ENCODE measurements at regions not wholly inside any gene's neighbourhood (a gene's known extent, or its start where the extent isn't known, plus 50 kb on each side); places are given as distances from the start of the nearest gene placed in this dataset.

DNA sequence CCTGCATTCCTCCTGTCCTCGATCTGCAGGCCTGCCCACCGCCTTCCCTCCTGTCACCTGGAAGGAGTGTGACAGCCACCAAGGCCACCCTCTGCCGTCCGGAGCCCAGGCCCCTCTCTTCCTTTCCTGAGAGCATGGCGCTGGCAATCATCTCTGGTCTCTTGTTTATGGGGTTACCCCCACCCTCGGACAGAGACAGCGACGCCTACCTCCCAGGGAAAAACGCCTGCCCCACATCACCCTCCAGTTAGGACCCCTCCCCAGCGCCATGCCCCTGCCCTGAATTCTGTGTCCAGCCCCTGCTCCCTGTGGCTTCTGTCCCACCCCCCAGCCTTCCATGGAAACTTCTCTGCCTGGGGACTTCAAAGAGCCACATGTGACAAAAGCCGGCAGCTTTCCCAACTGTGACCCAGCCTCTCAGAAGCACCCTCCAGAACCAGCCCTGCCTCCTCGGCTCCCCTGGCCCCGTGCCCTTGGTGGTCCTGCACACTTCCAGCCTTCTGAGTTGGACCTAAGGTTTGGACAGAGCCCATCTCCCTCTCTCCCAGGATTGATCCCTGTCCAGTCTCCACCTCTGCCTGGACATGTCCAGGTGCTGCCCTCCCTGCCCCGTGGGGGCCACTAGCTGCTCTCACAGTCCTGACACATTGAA lies 145.0 kb upstream of the HDAC4 start:
- no peak overlapping the region for H3K4me3 ChIP-seq (ENCODE audit: low read depth, low read length)
- DNase-seq (ENCODE audit: low read depth): no peak
- TF ChIP-seq, protein P1, sequence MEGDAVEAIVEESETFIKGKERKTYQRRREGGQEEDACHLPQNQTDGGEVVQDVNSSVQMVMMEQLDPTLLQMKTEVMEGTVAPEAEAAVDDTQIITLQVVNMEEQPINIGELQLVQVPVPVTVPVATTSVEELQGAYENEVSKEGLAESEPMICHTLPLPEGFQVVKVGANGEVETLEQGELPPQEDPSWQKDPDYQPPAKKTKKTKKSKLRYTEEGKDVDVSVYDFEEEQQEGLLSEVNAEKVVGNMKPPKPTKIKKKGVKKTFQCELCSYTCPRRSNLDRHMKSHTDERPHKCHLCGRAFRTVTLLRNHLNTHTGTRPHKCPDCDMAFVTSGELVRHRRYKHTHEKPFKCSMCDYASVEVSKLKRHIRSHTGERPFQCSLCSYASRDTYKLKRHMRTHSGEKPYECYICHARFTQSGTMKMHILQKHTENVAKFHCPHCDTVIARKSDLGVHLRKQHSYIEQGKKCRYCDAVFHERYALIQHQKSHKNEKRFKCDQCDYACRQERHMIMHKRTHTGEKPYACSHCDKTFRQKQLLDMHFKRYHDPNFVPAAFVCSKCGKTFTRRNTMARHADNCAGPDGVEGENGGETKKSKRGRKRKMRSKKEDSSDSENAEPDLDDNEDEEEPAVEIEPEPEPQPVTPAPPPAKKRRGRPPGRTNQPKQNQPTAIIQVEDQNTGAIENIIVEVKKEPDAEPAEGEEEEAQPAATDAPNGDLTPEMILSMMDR (IDR thresholded peaks at IDR 0.05; ENCODE audit: insufficient read depth, low read depth, low read length): no peak

DNA sequence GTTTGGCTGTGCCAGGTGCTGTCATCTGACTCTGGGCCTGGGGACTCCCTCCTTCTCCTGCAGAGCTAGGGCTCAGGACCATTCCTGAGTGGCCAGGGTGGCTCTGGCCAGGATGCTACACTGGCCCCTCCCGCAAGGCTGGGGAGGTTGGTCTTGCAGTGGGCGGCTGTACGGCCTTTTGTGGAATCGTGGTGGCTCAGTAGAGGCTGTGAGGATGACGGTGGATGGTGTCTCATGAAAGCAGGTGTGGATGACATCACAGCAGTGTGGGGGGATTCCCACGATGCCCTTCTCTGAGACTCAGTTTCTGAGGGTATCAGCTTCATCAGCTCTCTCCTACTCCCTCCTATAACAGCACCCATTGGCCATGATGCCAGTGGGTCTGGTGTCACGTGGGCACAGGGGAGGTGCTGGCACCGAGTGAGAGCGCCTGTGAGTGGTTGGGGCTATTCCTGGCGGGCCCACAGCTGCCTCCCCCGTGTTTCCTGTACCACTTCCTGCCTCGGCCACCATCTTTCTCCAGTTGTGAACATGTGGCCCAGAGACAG lies 144.2 kb upstream of the HDAC4 start:
- TF ChIP-seq, protein P1 (IDR thresholded peaks at IDR 0.05; ENCODE audit: insufficient read depth, low read depth, low read length): no peak
- no peak overlapping the region for H3K4me3 ChIP-seq (ENCODE audit: low read depth, low read length)
- no peak for DNase-seq (ENCODE audit: low read depth)

DNA sequence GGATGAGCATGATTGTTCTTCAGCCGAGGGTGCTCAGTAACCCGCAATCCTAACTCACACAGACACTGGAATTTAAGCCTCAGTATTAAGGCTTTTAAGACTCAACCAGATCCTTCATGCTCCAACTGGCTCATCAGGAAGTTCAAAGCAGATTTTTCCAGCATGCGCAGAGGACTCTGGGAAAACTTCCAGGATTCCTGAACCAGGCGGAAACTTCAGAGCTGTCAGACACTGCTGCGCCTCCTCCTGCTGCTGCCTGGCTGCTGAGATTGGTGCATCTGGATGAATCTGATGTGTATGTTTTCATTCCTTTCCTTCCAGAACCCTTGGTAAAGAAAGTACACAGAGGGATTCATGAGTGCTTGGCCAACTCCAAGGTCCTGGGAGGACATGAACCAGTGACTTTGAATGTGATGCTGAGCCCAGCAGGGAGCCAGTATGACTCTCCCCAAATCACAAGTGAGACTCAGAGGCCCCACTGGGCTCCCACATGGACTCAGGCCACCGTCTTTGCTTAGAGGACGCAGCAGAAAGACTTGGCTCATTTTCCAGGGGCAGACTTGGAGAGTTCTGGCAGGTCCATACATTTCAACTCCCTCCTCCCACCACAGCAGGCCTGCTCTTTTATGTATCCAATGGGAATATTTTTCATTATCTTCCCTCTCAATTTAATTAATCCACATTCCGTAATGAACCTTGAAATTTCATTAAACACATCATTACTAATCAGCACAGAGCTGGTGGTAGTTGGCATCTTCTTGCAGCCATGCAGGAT lies 143.5 kb upstream of the HDAC4 start:
- TF ChIP-seq, protein P1 (IDR thresholded peaks at IDR 0.05; ENCODE audit: insufficient read depth, low read depth, low read length): no peak
- no peak overlapping the region for H3K4me3 ChIP-seq (ENCODE audit: low read depth, low read length)
- peak; percentile 42 for DNase-seq (ENCODE audit: low read depth)

DNA sequence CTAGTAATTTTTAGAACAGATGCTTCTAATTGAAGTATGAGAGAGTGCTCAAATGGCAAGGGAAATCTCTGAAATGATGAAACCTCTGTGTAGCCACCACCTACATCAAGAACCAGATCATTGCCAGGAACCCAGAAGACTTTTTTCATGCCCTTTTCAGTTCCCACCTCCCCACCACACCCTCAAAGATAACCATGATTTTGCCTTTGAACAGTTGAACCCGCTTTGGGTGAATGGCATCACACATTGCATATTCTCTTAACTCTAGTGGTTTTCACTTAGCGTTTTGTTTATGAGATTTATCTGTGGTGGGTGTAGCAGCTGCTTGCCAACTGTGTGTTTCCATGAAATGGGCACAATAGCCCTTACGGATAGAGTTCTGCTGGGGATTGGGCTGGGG lies 142.9 kb upstream of the HDAC4 start:
- DNase-seq (ENCODE audit: low read depth): no peak
- TF ChIP-seq, protein P1 (IDR thresholded peaks at IDR 0.05; ENCODE audit: insufficient read depth, low read depth, low read length): no peak
- no peak overlapping the region for H3K4me3 ChIP-seq (ENCODE audit: low read depth, low read length)

DNA sequence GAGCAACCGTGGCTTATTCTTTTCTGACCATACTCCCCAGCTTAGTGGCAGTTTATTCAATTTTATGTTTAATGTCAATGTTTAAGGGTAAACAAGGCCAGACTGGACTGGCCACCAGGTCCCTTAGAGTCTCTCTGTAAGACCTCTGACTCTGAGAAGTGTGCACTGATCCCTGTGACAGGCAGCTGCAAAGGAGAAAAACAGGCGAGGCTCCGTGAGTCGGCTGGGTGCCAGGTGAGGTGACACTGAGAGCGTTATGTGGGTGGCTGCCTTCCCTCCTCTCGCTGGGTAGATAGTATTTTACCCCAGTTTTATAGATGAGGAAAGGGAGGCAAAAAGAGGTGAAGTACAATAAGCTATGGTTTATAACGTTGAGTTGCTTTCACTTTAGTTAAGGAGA lies 139.4 kb upstream of the HDAC4 start:
- no peak overlapping the region for H3K4me3 ChIP-seq (ENCODE audit: low read depth, low read length)
- TF ChIP-seq, protein P1 (IDR thresholded peaks at IDR 0.05; ENCODE audit: insufficient read depth, low read depth, low read length): no peak
- DNase-seq (ENCODE audit: low read depth): no peak

DNA sequence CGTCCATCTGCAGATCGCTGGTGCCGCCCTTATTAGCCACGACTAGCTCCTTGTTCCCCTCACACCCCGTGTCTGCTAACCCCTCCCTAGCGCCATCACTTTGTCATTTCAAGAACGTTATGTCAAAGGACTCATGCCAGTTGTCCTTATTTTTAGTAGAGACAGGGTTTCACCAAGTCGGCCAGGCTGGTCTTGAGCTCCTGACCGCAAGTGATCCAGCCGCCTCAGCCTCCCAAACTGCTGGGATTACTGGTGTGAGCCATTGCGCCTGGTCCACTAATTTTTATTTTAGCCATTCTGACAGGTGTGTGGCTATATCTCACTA lies 138.9 kb upstream of the HDAC4 start:
- no peak overlapping the region for H3K4me3 ChIP-seq (ENCODE audit: low read depth, low read length)
- DNase-seq (ENCODE audit: low read depth): no peak
- TF ChIP-seq, protein P1 (IDR thresholded peaks at IDR 0.05; ENCODE audit: insufficient read depth, low read depth, low read length): no peak
